ENCODE measurements at regions not wholly inside any gene's neighbourhood (a gene's known extent, or its start where the extent isn't known, plus 50 kb on each side); places are given as distances from the start of the nearest gene placed in this dataset.

GRCh38 chr1:30343562-30343961 lies 379.8 kb downstream of the MATN1 start:
- Histone ChIP-seq H3K4me1 (ENCODE audit: insufficient read depth, low read length) (no peaks in the 10 kb centered on the region; the same call in 1 of the 2 replicates), H3K9ac (ENCODE audit: low read depth, low read length) (no peak overlapping the region), H3K27me3 (ENCODE audit: insufficient read depth, low read length) (peaks cover 15% of the 10 kb centered on the region), H3K36me3 (ENCODE audit: insufficient read depth, low read depth, low read length) (no peaks in the 10 kb centered on the region), H3K27ac (ENCODE audit: low read length) (no peak overlapping the region), H3K9me3 (ENCODE audit: insufficient read depth, low read depth, low read length) (no peaks in the 10 kb centered on the region; the same call in 1 of the 2 replicates), H3K4me3 (ENCODE audit: low read length) (no peak overlapping the region)

GRCh38 chr1:30342535-30343141 lies 380.7 kb downstream of the MATN1 start:
- Histone ChIP-seq H3K27ac (ENCODE audit: low read length) (no peak overlapping the region), H3K36me3 (ENCODE audit: insufficient read depth, low read depth, low read length) (no peaks in the 10 kb centered on the region), H3K4me1 (ENCODE audit: insufficient read depth, low read length) (no peaks in the 10 kb centered on the region; the same call in 1 of the 2 replicates), H3K9ac (ENCODE audit: low read depth, low read length) (no peak overlapping the region), H3K9me3 (ENCODE audit: insufficient read depth, low read depth, low read length) (no peaks in the 10 kb centered on the region), H3K27me3 (ENCODE audit: insufficient read depth, low read length) (peaks cover 15% of the 10 kb centered on the region), H3K4me3 (ENCODE audit: low read length) (peak overlapping the region; percentile 54; the same call in 1 of the 2 replicates)

- H3K9ac ChIP-seq (ENCODE audit: low read depth, low read length): no peak overlapping the region
- H3K27ac ChIP-seq (ENCODE audit: low read length): no peak overlapping the region
- no peaks in the 10 kb centered on the region for H3K36me3 ChIP-seq (ENCODE audit: insufficient read depth, low read depth, low read length)
- H3K27me3 ChIP-seq (ENCODE audit: insufficient read depth, low read length): peaks cover 15% of the 10 kb centered on the region
- H3K4me3 ChIP-seq (ENCODE audit: low read length): no peak overlapping the region
- H3K4me1 ChIP-seq (ENCODE audit: insufficient read depth, low read length): no peaks in the 10 kb centered on the region; the same call in 1 of the 2 replicates
- H3K9me3 ChIP-seq (ENCODE audit: insufficient read depth, low read depth, low read length): no peaks in the 10 kb centered on the region
These were observed 382.5 kb downstream of the MATN1 start for GRCh38 chr1:30340934-30341333.

GRCh38 chr1:30339866-30340265 lies 383.5 kb downstream of the MATN1 start:
- no peak overlapping the region for H3K4me3 ChIP-seq (ENCODE audit: low read length)

GRCh38 chr1:30338765-30339164 lies 384.6 kb downstream of the MATN1 start:
- Histone ChIP-seq H3K4me3 (ENCODE audit: low read length) (no peak overlapping the region), H3K9ac (ENCODE audit: low read depth, low read length) (no peak overlapping the region), H3K36me3 (ENCODE audit: insufficient read depth, low read depth, low read length) (no peaks in the 10 kb centered on the region), H3K27ac (ENCODE audit: low read length) (no peak overlapping the region), H3K4me1 (ENCODE audit: insufficient read depth, low read length) (no peaks in the 10 kb centered on the region; the same call in 1 of the 2 replicates), H3K27me3 (ENCODE audit: insufficient read depth, low read length) (peaks cover 15% of the 10 kb centered on the region), H3K9me3 (ENCODE audit: insufficient read depth, low read depth, low read length) (no peaks in the 10 kb centered on the region)

More at GRCh38 chr1:30339866-30340265, 383.5 kb downstream of the MATN1 start:
- H3K36me3 ChIP-seq (ENCODE audit: insufficient read depth, low read depth, low read length): no peaks in the 10 kb centered on the region
- H3K9ac ChIP-seq (ENCODE audit: low read depth, low read length): no peak overlapping the region
- no peaks in the 10 kb centered on the region; the same call in 1 of the 2 replicates for H3K4me1 ChIP-seq (ENCODE audit: insufficient read depth, low read length)
- no peaks in the 10 kb centered on the region for H3K9me3 ChIP-seq (ENCODE audit: insufficient read depth, low read depth, low read length)
- peaks cover 15% of the 10 kb centered on the region for H3K27me3 ChIP-seq (ENCODE audit: insufficient read depth, low read length)
- H3K27ac ChIP-seq (ENCODE audit: low read length): no peak overlapping the region

GRCh38 chr1:30337324-30337620 lies 386.1 kb downstream of the MATN1 start:
- H3K4me3 ChIP-seq (ENCODE audit: low read length): no peak overlapping the region
- no peak overlapping the region for H3K9ac ChIP-seq (ENCODE audit: low read depth, low read length)
- H3K27ac ChIP-seq (ENCODE audit: low read length): no peak overlapping the region
- H3K4me1 ChIP-seq (ENCODE audit: insufficient read depth, low read length): no peaks in the 10 kb centered on the region; the same call in 1 of the 2 replicates
- no peaks in the 10 kb centered on the region for H3K36me3 ChIP-seq (ENCODE audit: insufficient read depth, low read depth, low read length)
- H3K27me3 ChIP-seq (ENCODE audit: insufficient read depth, low read length): peaks cover 5% of the 10 kb centered on the region
- H3K9me3 ChIP-seq (ENCODE audit: insufficient read depth, low read depth, low read length): no peaks in the 10 kb centered on the region

GRCh38 chr1:30336550-30337323 lies 386.6 kb downstream of the MATN1 start:
- Histone ChIP-seq H3K36me3 (ENCODE audit: insufficient read depth, low read depth, low read length) (no peaks in the 10 kb centered on the region), H3K9ac (ENCODE audit: low read depth, low read length) (no peak overlapping the region), H3K4me1 (ENCODE audit: insufficient read depth, low read length) (no peaks in the 10 kb centered on the region; the same call in 1 of the 2 replicates), H3K9me3 (ENCODE audit: insufficient read depth, low read depth, low read length) (no peaks in the 10 kb centered on the region), H3K27me3 (ENCODE audit: insufficient read depth, low read length) (peaks cover under 1% of the 10 kb centered on the region; the same call in 1 of the 2 replicates), H3K4me3 (ENCODE audit: low read length) (no peak overlapping the region), H3K27ac (ENCODE audit: low read length) (no peak overlapping the region)

GRCh38 chr1:30335997-30336390 lies 387.4 kb downstream of the MATN1 start:
- no peaks in the 10 kb centered on the region for H3K4me1 ChIP-seq (ENCODE audit: insufficient read depth, low read length)
- no peaks in the 10 kb centered on the region for H3K36me3 ChIP-seq (ENCODE audit: insufficient read depth, low read depth, low read length)
- H3K9me3 ChIP-seq (ENCODE audit: insufficient read depth, low read depth, low read length): no peaks in the 10 kb centered on the region
- H3K27me3 ChIP-seq (ENCODE audit: insufficient read depth, low read length): no peaks in the 10 kb centered on the region
- no peak overlapping the region for H3K27ac ChIP-seq (ENCODE audit: low read length)
- no peak overlapping the region for H3K9ac ChIP-seq (ENCODE audit: low read depth, low read length)
- H3K4me3 ChIP-seq (ENCODE audit: low read length): no peak overlapping the region

- no peaks in the 10 kb centered on the region for H3K36me3 ChIP-seq (ENCODE audit: insufficient read depth, low read depth, low read length)
- no peaks in the 10 kb centered on the region for H3K4me1 ChIP-seq (ENCODE audit: insufficient read depth, low read length)
- H3K27ac ChIP-seq (ENCODE audit: low read length): no peak overlapping the region
- H3K9ac ChIP-seq (ENCODE audit: low read depth, low read length): no peak overlapping the region
- H3K9me3 ChIP-seq (ENCODE audit: insufficient read depth, low read depth, low read length): no peaks in the 10 kb centered on the region
- no peaks in the 10 kb centered on the region for H3K27me3 ChIP-seq (ENCODE audit: insufficient read depth, low read length)
- no peak overlapping the region for H3K4me3 ChIP-seq (ENCODE audit: low read length)
These were observed 387.9 kb downstream of the MATN1 start for GRCh38 chr1:30335389-30335996.

- no peaks in the 10 kb centered on the region for H3K9me3 ChIP-seq (ENCODE audit: insufficient read depth, low read depth, low read length)
- no peaks in the 10 kb centered on the region for H3K36me3 ChIP-seq (ENCODE audit: insufficient read depth, low read depth, low read length)
- no peak overlapping the region for H3K9ac ChIP-seq (ENCODE audit: low read depth, low read length)
- no peak overlapping the region for H3K27ac ChIP-seq (ENCODE audit: low read length)
- no peaks in the 10 kb centered on the region for H3K4me1 ChIP-seq (ENCODE audit: insufficient read depth, low read length)
- H3K4me3 ChIP-seq (ENCODE audit: low read length): no peak overlapping the region
- H3K27me3 ChIP-seq (ENCODE audit: insufficient read depth, low read length): no peaks in the 10 kb centered on the region
These were observed 388.6 kb downstream of the MATN1 start for GRCh38 chr1:30334767-30335166.

- H3K27me3 ChIP-seq (ENCODE audit: insufficient read depth, low read length): no peaks in the 10 kb centered on the region
These were observed 391.0 kb downstream of the MATN1 start for GRCh38 chr1:30332116-30333094.

More at GRCh38 chr1:30332116-30333094, 391.0 kb downstream of the MATN1 start:
- H3K9ac ChIP-seq (ENCODE audit: low read depth, low read length): no peak overlapping the region
- H3K27ac ChIP-seq (ENCODE audit: low read length): no peak overlapping the region
- no peak overlapping the region for H3K4me3 ChIP-seq (ENCODE audit: low read length)
- H3K36me3 ChIP-seq (ENCODE audit: insufficient read depth, low read depth, low read length): no peaks in the 10 kb centered on the region
- H3K9me3 ChIP-seq (ENCODE audit: insufficient read depth, low read depth, low read length): no peaks in the 10 kb centered on the region
- no peaks in the 10 kb centered on the region for H3K4me1 ChIP-seq (ENCODE audit: insufficient read depth, low read length)
